ENCODE measurements at regions not wholly inside any gene's neighbourhood (a gene's known extent, or its start where the extent isn't known, plus 50 kb on each side); places are given as distances from the start of the nearest gene placed in this dataset.

DNA sequence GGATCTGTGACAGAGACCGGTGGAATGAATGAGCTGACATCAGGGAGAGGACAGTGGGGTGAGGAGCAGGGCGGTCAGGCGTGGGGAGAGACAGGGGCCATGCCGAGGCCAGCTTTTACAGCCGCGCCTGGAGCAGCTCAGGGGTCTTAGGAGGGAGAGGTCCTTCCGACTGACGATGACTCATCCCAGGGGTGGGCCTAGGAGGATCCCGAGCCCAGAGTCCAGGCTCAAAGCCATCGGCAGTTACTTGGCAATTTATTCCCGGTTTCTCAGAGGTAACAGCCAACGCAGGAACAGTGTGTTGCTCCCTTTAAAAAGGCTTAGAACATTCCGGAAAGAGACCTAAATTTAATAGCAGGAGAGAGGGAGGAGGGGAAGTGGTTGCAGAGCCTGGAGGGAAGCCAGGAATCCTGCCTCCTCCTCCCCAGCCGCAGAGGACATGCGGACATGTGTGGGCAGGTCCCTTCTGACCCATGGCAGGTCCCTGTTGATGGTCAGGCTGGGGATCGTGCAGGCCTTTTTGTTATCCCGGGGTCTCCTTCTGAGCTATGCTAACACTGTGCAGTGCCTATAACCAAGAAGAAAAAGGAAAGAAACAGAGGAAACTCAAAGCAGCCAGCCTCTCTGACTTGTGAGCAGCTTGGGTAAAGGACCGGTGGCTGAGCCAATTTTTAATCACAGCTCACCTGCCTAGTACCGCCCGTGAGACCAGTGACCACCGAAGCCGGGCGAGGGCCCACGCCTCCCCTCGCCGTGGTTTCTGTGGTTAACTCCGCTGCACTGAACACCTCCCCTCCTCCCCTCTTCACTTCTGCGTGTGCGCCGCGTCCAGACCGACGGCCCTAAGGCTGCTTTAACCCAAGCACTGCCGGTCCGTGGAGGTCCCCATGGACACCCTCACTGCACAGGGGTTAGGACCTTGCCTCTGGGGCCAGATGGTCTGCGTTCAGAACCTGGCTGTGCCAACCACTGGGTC, 392.4 kb upstream of the PROK2 start:
- Mint-ChIP-seq H3K9me3 (no peaks in the 10 kb centered on the region), H3K36me3 (no peaks in the 10 kb centered on the region), H3K27me3 (peaks cover 44% of the 10 kb centered on the region), H3K27ac (no peak overlapping the region), H3K4me3 (no peak overlapping the region), H3K4me1 (peaks cover 15% of the 10 kb centered on the region)
- CTCF ChIA-PET, result interaction anchor here (1.4 kb wide), 1 partner anchor 222 kb away, joined by 4 read pairs; no protein-coding TSS in a partner anchor
- no peak for DNase-seq

DNA sequence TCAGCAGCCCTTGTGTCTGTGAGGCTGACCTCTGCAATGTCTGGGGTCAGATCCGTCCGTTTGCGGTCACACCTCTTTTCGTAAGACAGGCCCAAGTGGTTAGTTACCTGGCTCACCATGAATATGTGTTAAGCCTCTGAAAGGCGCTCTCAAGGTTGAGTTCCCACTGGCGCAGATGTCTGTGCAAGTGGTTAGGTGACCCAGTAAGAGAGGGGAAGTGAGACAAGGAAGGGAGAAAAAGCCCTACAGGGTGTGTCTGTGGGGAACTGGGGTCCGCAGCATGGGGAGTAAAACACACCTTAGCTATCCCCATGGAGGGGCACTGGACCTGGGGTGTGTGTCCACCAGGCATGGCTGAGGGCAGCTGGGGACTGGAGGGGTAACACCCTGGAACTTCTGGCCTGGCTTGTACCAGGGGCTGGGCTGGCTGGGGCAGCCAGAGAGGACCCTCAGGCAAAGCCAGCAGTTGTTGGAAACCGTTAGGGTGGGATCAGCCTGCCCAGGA, 391.6 kb upstream of the PROK2 start:
- CTCF ChIA-PET, result interaction anchor here (1.4 kb wide), 1 partner anchor 221 kb away, joined by 4 read pairs; no protein-coding TSS in a partner anchor
- Mint-ChIP-seq H3K4me3 (no peak overlapping the region), H3K27ac (no peak overlapping the region), H3K9me3 (no peaks in the 10 kb centered on the region), H3K36me3 (no peaks in the 10 kb centered on the region), H3K27me3 (peaks cover 43% of the 10 kb centered on the region), H3K4me1 (peaks cover 15% of the 10 kb centered on the region)
- DNase-seq, result no peak

DNA sequence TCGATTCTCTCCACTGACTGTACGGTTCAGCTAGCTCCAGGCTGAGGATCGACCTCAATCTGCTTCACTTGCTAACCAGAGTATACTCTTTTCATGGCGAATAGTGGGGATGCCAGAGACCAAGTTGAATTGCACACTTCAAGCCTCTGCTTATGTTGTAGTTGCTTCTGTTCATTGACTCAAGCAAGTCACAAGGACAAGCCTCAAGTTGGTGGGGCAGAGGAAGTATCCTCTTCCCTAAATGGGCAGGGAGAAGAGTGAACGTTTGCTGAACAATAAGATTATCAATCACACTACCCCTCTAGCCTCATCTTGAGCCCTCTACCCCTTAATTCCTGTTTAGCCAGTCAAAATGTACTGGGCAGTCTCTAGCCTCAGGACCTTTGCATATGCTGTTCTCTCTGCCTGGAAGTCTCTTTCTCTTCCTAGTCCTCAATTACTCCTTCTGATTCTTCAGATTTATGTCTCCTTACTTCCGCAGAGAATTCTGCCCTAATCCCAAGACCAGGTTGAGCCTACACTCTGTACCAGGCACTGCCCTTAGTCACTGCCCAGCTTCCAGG, 390.4 kb upstream of the PROK2 start:
- no peak for DNase-seq
- Mint-ChIP-seq H3K4me3 (no peak overlapping the region), H3K4me1 (peaks cover 15% of the 10 kb centered on the region), H3K27ac (no peak overlapping the region), H3K9me3 (no peaks in the 10 kb centered on the region), H3K36me3 (no peaks in the 10 kb centered on the region), H3K27me3 (peaks cover 43% of the 10 kb centered on the region)
- CTCF ChIA-PET, result no interaction called here

DNA sequence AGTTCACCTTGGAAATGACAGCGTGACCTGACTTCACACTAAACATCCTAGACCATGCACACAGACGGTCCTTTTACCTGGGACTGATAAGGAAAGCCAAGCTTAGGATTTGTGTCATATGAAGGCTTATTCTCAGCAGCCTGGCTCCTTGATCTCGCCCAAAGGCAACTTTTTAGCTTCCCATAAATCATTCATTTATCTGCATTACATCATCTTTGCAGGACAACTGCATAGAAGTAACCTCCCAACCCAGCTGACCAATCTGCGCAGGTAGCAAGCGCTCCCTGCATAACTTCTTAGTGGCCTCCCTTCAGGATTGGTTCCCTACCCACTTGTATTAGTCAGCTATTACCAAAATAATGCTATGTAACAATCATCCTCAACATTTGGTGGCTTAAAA, 389.9 kb upstream of the PROK2 start:
- Mint-ChIP-seq H3K27me3 (peaks cover 43% of the 10 kb centered on the region), H3K4me1 (peaks cover 15% of the 10 kb centered on the region), H3K27ac (no peak overlapping the region), H3K36me3 (no peaks in the 10 kb centered on the region), H3K9me3 (no peaks in the 10 kb centered on the region), H3K4me3 (no peak overlapping the region)
- CTCF ChIA-PET, result no interaction called here
- no peak for DNase-seq

DNA sequence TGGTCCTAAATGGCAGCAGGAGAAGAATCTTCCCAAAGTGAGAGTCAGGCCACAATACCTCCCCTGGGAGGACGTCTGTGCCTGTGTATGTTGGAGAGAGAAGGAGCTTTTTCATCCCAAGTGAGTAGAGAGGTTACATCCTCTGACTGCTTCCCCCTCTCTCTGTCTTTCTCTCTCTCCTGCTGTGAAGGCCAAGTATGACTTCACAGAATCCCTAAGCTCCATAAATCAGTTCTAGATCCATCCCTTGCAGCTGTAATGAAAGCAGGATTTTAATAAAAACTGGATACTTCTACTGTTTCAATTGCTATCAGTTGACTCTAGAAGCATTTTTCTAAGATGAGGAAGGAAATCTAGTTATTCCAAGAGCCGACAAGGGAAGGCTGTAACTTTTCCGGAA, 389.1 kb upstream of the PROK2 start:
- CTCF ChIA-PET, result no interaction called here
- H3K9me3 Mint-ChIP-seq, result no peaks in the 10 kb centered on the region
- H3K27ac Mint-ChIP-seq, result no peak overlapping the region
- no peak for DNase-seq
- peaks cover 41% of the 10 kb centered on the region for H3K27me3 Mint-ChIP-seq
- H3K36me3 Mint-ChIP-seq, result no peaks in the 10 kb centered on the region
- H3K4me3 Mint-ChIP-seq, result no peak overlapping the region
- peaks cover 15% of the 10 kb centered on the region for H3K4me1 Mint-ChIP-seq

DNA sequence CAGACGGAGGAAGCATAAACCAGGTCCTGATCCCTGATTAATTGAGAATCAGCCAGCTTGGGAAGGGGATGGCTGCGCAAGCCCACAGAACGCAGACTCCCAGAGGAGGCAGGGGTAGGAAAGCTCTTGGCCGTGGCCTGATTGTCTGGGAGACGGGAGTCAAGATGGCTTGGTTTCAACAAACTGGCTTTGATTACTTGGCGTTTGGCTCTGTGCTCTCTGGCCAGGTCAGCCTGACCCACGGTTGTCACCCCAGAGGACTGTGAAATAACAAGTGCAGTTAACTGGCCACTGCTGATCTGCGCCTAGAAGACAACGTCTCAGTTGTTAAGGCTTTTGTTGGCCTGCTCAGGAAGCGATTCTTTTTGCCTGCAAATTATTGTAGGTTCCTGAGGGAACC, 387.0 kb upstream of the PROK2 start:
- Mint-ChIP-seq H3K9me3 (no peaks in the 10 kb centered on the region), H3K27me3 (peaks cover 24% of the 10 kb centered on the region), H3K36me3 (no peaks in the 10 kb centered on the region), H3K4me1 (peaks cover 5% of the 10 kb centered on the region), H3K27ac (no peak overlapping the region), H3K4me3 (no peak overlapping the region)
- no peak for DNase-seq
- CTCF ChIA-PET, result no interaction called here

DNA sequence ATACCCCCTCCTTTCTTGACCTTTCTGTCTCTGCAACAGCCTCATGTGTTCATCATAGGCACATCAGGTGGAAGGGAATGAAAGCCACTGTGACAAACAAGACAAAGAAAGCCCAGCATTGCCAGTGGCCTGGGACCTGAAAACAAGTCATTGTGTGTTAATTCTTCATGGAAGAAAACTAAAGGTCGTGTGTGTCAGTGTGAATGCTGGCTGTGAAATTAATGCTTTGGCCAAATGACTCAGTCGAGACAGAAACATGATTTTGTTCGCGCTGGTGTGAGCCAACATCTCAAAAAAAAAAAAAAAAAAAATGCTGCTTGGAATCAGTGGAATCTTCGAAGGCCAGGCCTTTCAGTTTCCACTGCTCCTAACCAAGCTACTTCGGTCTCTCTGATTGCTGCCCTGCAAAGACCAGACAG, 386.5 kb upstream of the PROK2 start:
- no peak for DNase-seq
- H3K4me3 Mint-ChIP-seq, result no peak overlapping the region
- peaks cover under 1% of the 10 kb centered on the region for H3K4me1 Mint-ChIP-seq
- CTCF ChIA-PET, result no interaction called here
- no peak overlapping the region for H3K27ac Mint-ChIP-seq
- no peaks in the 10 kb centered on the region for H3K36me3 Mint-ChIP-seq
- no peaks in the 10 kb centered on the region for H3K9me3 Mint-ChIP-seq
- H3K27me3 Mint-ChIP-seq, result peaks cover 19% of the 10 kb centered on the region

DNA sequence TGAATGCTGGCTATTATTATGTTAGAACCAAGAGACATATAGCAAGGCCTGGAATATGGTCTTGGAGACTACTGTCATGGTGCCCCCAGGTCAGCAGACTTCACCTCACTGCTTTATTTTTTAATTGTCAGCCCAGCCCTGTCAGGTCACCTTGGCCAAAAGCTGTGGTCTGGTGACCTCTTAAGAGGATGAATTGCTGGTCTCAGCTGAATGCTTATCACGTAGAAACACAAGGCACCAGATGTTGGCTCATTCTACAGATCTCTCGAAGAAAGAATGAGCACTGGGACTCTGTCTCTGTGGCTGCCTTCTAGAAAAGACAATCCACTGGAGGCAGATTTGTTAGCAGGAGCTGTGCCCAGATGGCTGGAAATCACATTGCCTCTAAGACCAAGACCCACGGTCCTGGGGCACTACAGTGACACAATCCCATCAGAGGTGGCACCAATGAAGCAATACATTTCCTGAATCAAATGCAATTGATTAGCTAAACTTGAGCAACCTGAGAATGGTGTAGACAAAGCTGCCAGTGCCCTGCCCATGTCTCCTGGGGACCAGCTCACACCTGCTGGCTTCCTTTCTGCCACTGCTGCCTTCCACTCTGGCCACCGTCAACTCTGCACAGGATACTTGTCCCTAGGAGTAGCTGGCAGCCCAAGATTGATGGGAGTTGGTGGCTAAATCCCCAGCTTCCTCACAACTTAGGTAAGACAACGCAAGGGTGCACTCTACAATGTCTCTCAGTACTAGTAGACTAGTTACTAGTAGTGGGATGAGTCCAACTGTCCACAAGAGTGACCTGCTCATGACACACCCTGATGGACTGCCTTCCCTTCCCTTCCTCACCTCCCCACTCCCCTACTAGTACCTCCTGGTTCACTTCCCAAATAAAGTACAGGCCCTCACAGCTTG, 384.9 kb upstream of the PROK2 start:
- Mint-ChIP-seq H3K27me3 (peaks cover 14% of the 10 kb centered on the region), H3K27ac (no peak overlapping the region), H3K9me3 (no peaks in the 10 kb centered on the region), H3K4me3 (no peak overlapping the region), H3K36me3 (no peaks in the 10 kb centered on the region), H3K4me1 (no peaks in the 10 kb centered on the region)
- CTCF ChIA-PET, result no interaction called here
- no peak for DNase-seq

DNA sequence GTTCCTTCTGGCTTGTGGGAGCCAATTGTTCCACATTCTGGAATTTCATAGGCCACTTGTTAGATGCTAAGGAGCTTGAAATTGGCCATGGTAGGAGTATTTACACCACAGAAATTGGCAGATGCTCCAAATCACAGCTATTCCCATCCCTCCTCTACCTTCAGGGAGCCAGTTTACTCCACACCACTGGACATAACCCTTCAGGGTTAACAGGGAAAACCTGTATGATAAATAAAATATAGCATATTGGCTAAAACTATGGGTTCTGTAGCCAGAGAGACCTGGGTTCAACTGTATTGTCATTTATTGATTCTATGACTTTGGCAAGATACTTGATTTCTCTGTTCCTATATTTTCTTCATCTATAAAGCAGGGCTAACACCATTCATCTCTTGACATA, 384.2 kb upstream of the PROK2 start:
- Mint-ChIP-seq H3K36me3 (no peaks in the 10 kb centered on the region), H3K27me3 (peaks cover 9% of the 10 kb centered on the region), H3K9me3 (no peaks in the 10 kb centered on the region), H3K4me3 (no peak overlapping the region), H3K4me1 (no peaks in the 10 kb centered on the region), H3K27ac (no peak overlapping the region)
- CTCF ChIA-PET, result no interaction called here
- DNase-seq, result no peak

DNA sequence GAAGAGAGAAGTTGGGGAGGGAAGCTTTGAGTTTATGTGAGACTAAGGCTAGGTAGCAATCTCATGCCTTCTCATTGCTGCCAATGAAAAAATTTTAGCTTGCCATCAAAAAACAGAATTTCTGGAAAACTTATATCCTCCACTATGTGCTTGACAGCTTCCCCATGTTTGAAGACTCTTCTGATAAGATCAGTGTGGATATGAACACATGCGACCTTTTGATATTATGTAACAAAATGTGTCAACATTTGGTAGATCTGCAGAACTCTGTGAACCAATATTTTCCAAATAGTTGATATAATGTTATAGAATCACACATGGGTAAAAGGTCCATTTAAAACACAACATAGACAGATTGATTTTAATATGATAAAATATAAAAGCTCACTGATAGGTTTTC, 380.9 kb upstream of the PROK2 start:
- Mint-ChIP-seq H3K4me1 (no peaks in the 10 kb centered on the region), H3K4me3 (no peak overlapping the region), H3K9me3 (no peaks in the 10 kb centered on the region), H3K27me3 (peaks cover 4% of the 10 kb centered on the region), H3K36me3 (no peaks in the 10 kb centered on the region), H3K27ac (no peak overlapping the region)
- CTCF ChIA-PET, result no interaction called here
- no peak for DNase-seq

DNA sequence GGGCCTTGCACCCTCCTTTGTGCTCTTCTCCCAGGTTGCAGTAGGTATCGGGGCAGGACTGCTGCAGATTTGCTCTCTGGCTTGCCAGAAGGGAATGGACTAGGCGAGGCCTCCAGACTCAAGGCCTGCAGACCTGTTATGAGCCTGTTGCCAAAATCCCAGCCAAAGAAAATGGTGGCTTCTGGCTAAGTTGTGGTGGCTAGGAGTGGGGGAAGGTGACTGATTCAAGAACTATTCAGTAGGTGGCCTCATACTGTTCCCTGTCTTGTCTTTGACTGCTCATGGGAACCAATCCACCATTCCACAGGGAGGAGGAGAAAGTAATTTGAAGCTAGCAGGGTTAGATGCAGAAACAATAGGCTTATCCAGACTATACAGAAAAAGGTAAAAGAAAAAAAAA, 380.4 kb upstream of the PROK2 start:
- CTCF ChIA-PET, result no interaction called here
- H3K4me3 Mint-ChIP-seq, result no peak overlapping the region
- H3K9me3 Mint-ChIP-seq, result no peaks in the 10 kb centered on the region
- peaks cover 4% of the 10 kb centered on the region for H3K27me3 Mint-ChIP-seq
- no peaks in the 10 kb centered on the region for H3K4me1 Mint-ChIP-seq
- H3K36me3 Mint-ChIP-seq, result no peaks in the 10 kb centered on the region
- no peak overlapping the region for H3K27ac Mint-ChIP-seq
- DNase-seq, result no peak

DNA sequence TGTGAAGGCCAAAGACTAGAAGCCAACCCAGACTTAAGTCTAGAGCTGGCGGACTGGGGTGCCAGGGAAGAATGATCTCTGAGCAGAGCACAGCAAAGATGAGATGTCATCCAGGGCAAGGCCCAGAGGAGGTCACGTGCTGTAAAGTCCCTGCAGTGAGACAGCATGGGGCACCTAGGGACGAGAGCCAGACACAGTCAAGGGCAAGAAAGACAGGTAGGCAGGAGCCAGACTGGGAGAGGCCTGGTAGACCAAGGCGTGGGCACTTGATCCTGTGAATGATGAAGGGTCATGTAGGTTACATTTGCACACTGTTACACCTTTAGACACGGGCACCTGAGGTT, 379.7 kb upstream of the PROK2 start:
- Mint-ChIP-seq H3K36me3 (no peaks in the 10 kb centered on the region), H3K27ac (no peak overlapping the region), H3K27me3 (peaks cover 4% of the 10 kb centered on the region), H3K4me1 (no peaks in the 10 kb centered on the region), H3K9me3 (no peaks in the 10 kb centered on the region), H3K4me3 (no peak overlapping the region)
- no peak for DNase-seq
- CTCF ChIA-PET, result no interaction called here

DNA sequence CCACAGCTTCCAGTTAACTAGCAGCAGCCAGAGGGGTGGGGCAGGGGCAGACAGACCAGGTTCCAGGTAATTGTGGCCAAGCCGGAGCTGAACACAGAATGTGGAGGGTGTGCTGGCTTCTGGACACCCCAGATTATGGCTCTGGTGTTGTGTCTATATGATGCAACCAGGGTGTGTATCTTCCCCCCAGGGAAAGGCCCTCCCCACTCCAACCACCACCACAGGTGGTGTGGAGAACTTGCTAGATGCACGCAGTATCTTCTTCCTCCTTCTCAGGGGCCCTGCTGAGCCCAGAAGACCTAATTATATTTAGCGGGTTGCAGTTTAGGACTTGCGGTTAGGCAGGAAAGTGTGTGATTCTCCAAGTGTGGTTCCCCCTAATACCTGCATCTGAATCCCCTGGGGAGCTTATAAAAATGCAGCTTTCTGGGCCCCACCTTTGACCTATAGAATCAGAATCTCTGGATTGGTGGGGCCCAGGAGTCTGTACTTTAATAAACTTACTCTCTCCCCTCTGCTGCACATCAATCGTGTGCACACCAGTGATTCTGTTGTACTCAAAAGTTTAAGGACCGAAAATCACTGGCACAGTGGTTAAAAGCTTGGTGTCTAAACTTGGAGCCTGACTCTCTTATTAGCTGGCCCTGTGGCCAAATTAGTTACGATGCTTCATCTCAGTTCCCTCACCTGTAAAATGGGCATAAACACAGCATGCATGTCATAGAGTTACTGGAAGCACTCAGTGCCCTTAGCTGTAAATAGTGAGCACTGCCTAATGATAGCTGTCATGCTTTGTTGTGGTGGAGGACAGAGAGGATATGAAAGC, 379.1 kb upstream of the PROK2 start:
- Mint-ChIP-seq H3K9me3 (no peaks in the 10 kb centered on the region), H3K4me3 (no peak overlapping the region), H3K4me1 (no peaks in the 10 kb centered on the region), H3K27me3 (peaks cover 4% of the 10 kb centered on the region), H3K27ac (no peak overlapping the region), H3K36me3 (no peaks in the 10 kb centered on the region)
- CTCF ChIA-PET, result no interaction called here
- no peak for DNase-seq

Data from activated naive CD4-positive, alpha-beta T cell treated with anti-CD3 and anti-CD28 coated beads, Interleukin-2, amount 10 ng/mL, durations not matched to agents 7 days and 5 days (primary cell).